Astrocyte of the spinal cord (primary cell): ENCODE measurements at regions not wholly inside any gene's neighbourhood (a gene's known extent, or its start where the extent isn't known, plus 50 kb on each side); places are given as distances from the start of the nearest gene placed in this dataset.

Source experiments
- DNase-seq: peaks from one replicate; pipeline ENCODE4 v3.0.0; 2011; ENCODE audit warnings: low read depth, low spot score
- H3K4me3 ChIP-seq: 2 replicates; pipeline ENCODE4 v1.5.1; 2011; ENCODE audit warnings: low read depth, mild to moderate bottlenecking, low read length, moderate library complexity
- in situ Hi-C: cut with HindIII; loops from 2 replicates; pipeline ENCODE4 v1.10.0; 2017; ENCODE audit warnings: low sequenced_read_pairs
- TF ChIP-seq, protein P1 (sequence below): IDR thresholded peaks from 2 replicates; pipeline ENCODE4 v1.5.1; 2012; ENCODE audit warnings: low read depth, mild to moderate bottlenecking, low read length, inconsistent platforms

DNA sequence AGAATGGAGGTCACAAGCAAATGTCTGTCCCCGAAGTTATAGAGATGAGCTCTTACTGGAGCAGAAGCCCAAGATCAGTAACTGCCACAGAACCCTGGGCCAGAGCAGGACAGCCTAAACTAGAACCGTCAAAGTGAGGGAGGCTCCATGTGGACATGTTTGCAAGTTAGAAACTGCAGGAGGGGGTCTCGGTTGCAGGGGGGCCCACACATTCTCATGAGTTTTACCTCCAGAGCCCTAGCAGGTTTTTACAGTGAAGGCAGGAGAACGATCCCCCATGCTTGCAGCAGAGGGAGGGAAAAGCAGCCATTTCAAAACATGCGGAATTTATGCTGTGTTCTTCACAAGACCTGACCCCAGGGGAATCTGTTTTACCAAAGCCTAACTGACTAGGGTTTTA, 133.5 kb upstream of the B3GAT1 start:
- TF ChIP-seq, protein P1, sequence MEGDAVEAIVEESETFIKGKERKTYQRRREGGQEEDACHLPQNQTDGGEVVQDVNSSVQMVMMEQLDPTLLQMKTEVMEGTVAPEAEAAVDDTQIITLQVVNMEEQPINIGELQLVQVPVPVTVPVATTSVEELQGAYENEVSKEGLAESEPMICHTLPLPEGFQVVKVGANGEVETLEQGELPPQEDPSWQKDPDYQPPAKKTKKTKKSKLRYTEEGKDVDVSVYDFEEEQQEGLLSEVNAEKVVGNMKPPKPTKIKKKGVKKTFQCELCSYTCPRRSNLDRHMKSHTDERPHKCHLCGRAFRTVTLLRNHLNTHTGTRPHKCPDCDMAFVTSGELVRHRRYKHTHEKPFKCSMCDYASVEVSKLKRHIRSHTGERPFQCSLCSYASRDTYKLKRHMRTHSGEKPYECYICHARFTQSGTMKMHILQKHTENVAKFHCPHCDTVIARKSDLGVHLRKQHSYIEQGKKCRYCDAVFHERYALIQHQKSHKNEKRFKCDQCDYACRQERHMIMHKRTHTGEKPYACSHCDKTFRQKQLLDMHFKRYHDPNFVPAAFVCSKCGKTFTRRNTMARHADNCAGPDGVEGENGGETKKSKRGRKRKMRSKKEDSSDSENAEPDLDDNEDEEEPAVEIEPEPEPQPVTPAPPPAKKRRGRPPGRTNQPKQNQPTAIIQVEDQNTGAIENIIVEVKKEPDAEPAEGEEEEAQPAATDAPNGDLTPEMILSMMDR = no peak
- in situ Hi-C loops = no loop called here

DNA sequence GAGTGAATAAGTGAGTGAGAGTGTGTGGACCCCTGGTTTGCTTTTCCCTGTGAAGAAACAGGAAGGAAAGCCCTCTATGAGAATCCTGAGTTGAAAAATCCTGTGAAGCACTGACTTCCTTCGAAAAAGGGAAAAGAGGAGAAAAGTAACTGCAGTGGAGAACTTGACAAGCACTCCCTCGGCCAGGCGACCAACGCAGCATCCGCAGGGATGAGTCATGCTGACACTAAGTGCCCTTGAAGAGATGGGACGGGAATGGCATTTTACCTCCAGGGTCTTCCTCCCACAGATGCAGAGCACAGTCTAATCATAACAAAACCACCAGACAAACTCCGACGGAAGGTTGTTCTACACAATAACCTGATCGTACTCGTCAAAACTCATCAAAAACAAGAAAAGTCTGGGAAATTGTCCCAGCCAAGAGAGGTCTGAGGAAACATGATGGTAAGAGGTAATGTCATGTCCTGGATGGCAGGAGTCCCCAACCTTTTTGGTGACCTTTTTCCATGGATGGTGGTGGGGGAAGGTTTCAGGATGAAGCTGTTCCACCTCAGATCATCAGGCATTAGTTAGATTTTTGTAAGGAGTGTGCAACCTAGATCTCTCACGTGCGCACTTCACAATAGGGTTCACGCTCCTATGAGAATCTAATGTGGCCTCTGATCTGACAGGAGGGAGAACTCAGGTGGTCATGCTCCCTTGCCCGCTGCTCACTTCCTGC, 132.2 kb upstream of the B3GAT1 start:
- TF ChIP-seq, protein P1 = no peak
- H3K4me3 ChIP-seq = no peak overlapping the region
- no peak for DNase-seq
- in situ Hi-C loops = no loop called here

More for the DNA sequence above, 133.5 kb upstream of the B3GAT1 start:
- no peak for DNase-seq
- H3K4me3 ChIP-seq = no peak overlapping the region

DNA sequence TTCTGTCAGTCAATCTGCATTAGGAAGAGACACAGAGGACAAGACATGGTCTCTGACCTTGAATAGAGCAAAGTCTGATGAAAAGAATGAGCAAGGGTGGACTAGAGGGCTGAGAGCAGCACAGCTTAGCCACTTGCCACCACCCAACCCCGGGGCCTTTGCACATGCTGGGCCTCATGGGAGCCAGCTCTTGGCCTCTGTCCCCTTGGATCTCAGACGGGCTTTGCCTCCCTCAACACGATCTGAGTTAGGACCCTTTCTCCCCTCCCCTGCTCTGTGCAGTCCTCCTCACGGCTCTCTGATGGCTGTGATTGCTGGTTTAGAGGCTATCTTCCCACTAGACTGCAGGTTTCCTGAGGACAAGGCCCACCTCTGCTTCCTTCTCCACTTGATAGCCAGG, 131.6 kb upstream of the B3GAT1 start:
- H3K4me3 ChIP-seq = no peak overlapping the region
- TF ChIP-seq, protein P1 = no peak
- no peak for DNase-seq
- in situ Hi-C loops = no loop called here

DNA sequence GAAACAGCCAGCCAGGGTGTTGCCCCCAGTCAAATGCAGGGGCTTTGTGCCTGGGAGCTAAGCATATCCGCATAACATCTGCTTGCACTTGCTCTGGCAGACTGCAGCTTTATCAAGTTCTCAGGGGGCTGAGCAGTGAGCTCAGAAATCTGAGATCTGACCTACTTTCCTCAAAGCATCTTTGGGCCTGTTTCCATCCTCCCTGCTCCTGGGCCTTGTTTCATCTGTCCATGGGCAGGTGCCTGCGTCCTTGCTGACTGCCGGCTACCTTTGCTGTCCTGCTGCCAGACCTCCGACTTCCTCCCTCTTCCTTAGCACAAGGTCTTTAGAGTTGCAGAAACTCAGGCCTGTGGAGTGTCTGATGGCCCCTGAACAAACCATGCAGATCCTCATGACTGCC, 131.2 kb upstream of the B3GAT1 start:
- no peak for DNase-seq
- in situ Hi-C loops = no loop called here
- H3K4me3 ChIP-seq = no peak overlapping the region
- TF ChIP-seq, protein P1 = no peak

DNA sequence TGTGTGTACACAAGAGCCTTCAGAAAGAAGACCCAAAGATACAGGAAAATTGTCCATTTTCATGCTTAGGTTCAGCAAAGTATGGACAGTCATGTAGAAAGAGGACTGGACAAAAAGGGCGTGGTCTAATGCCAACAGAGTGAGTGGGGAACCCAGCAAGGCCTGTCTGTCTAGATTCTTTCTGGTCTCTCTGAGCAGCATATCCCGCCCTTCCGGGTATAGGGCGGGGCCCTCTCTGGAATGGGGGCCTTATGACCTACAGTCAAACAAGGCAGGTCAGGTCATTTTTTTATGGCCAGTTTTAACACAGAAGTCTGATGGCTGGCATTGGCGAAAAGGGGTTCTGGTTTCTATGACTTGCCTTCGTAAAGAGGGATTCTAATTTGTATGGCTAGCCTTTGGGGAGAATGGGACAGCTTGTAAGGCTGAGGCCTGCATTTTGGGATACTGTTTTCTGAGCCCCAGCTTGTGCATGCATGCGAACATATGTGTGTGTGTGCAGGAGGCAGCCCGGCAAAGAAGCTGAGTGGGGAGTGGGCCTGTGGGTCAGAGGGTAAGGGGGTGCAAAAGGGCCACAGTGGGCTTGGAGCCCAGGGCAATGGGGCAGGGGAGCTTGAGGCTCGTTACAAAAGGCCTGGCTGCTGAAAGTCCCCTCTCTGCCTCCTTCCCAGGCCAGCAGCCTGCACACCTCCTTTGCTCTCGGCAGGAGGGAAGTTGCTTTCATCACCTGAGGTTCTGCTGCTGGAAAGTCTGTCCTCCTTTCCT, 130.5 kb upstream of the B3GAT1 start:
- in situ Hi-C loops = no loop called here
- DNase-seq = no peak
- no peak overlapping the region for H3K4me3 ChIP-seq
- TF ChIP-seq, protein P1 = no peak

DNA sequence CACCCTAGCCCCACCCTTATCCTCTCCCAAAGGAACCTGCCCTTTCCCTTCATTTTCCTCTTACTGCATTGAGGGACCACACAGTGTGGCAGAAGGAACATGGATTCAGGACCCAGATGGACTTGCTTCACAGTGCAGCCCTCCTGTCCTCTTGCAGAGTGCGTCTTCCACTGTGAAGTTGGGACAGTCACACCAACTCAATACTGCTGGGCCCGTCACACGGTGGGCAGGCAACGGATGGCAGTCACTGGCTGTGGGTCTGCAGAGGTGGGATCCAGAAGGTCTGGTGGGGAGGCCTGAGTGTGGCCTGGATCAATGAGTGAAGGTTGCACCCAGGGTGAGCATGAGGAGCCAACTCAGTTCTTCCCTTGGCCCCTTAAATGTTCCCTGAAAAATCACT, 129.9 kb upstream of the B3GAT1 start:
- no peak for DNase-seq
- TF ChIP-seq, protein P1 = no peak
- in situ Hi-C loops = no loop called here
- no peak overlapping the region for H3K4me3 ChIP-seq
